HUES6 (cell line): ENCODE measurements at regions not wholly inside any gene's neighbourhood (a gene's known extent, or its start where the extent isn't known, plus 50 kb on each side); places are given as distances from the start of the nearest gene placed in this dataset.

ENCODE experiments used
- H3K27ac ChIP-seq: 2 replicates; pipeline ENCODE4 v1.7.0; 2013; ENCODE audit warnings: low read depth, mild to moderate bottlenecking, low read length, inconsistent platforms
- H3K27me3 ChIP-seq: 2 replicates; pipeline ENCODE4 v1.6.1; 2013; ENCODE audit warnings: low read length; ENCODE audit not compliant: control insufficient read depth, insufficient read depth
- H3K36me3 ChIP-seq: 2 replicates; pipeline ENCODE4 v1.6.1; 2013; ENCODE audit warnings: low read length; ENCODE audit not compliant: control insufficient read depth, insufficient read depth
- H3K4me1 ChIP-seq: 2 replicates; pipeline ENCODE4 v1.6.1; 2013; ENCODE audit warnings: low read length; ENCODE audit not compliant: control insufficient read depth, insufficient read depth
- H3K4me3 ChIP-seq: 2 replicates; pipeline ENCODE4 v1.5.1; 2013; ENCODE audit warnings: low read depth, low read length
- H3K9ac ChIP-seq: one replicate; pipeline ENCODE4 v1.6.1; 2013; ENCODE audit warnings: mild to moderate bottlenecking, low read length
- H3K9me3 ChIP-seq: 2 replicates; pipeline ENCODE4 v1.6.1; 2013; ENCODE audit warnings: low read depth, low read length; ENCODE audit not compliant: control insufficient read depth, insufficient read depth

- Histone ChIP-seq H3K27ac (no peak overlapping the region), H3K9me3 (peaks cover 2% of the 10 kb centered on the region; the same call in 1 of the 2 replicates), H3K9ac (no peak overlapping the region), H3K27me3 (peaks cover 2% of the 10 kb centered on the region; the same call in 1 of the 2 replicates), H3K36me3 (no peaks in the 10 kb centered on the region), H3K4me3 (no peak overlapping the region), H3K4me1 (0 out of 2 replicates have a peak, but pooled peaks cover 2% of the 10 kb centered on the region)
Observed at GRCh38 chr10:90975096-90975495, 54.2 kb upstream of the ANKRD1 start.

GRCh38 chr10:90977162-90977854 is 56.4 kb upstream of the ANKRD1 start:
- Histone ChIP-seq H3K9ac (no peak overlapping the region), H3K4me1 (no peaks in the 10 kb centered on the region)

GRCh38 chr10:90977855-90978486 is 57.1 kb upstream of the ANKRD1 start:
- no peaks in the 10 kb centered on the region for H3K36me3 ChIP-seq

More at GRCh38 chr10:90977162-90977854, 56.4 kb upstream of the ANKRD1 start:
- Histone ChIP-seq H3K27ac (no peak overlapping the region), H3K4me3 (no peak overlapping the region), H3K27me3 (peaks cover 2% of the 10 kb centered on the region; the same call in 1 of the 2 replicates), H3K9me3 (no peaks in the 10 kb centered on the region), H3K36me3 (no peaks in the 10 kb centered on the region)

GRCh38 chr10:90982406-90983008 is 61.6 kb upstream of the ANKRD1 start:
- peaks cover 13% of the 10 kb centered on the region for H3K27me3 ChIP-seq
- H3K9ac ChIP-seq = no peak overlapping the region
- H3K9me3 ChIP-seq = no peaks in the 10 kb centered on the region
- H3K4me3 ChIP-seq = no peak overlapping the region
- no peaks in the 10 kb centered on the region for H3K36me3 ChIP-seq
- no peak overlapping the region for H3K27ac ChIP-seq
- H3K4me1 ChIP-seq = no peaks in the 10 kb centered on the region

More at GRCh38 chr10:90977855-90978486, 57.1 kb upstream of the ANKRD1 start:
- H3K4me3 ChIP-seq = no peak overlapping the region
- no peak overlapping the region for H3K27ac ChIP-seq
- no peaks in the 10 kb centered on the region for H3K4me1 ChIP-seq
- H3K9ac ChIP-seq = no peak overlapping the region
- H3K27me3 ChIP-seq = peaks cover 7% of the 10 kb centered on the region
- no peaks in the 10 kb centered on the region for H3K9me3 ChIP-seq

- Histone ChIP-seq H3K9me3 (no peaks in the 10 kb centered on the region), H3K4me3 (no peak overlapping the region), H3K27ac (no peak overlapping the region), H3K9ac (no peak overlapping the region), H3K4me1 (no peaks in the 10 kb centered on the region), H3K27me3 (peaks cover 11% of the 10 kb centered on the region), H3K36me3 (no peaks in the 10 kb centered on the region)
Observed at GRCh38 chr10:90983914-90984549, 63.1 kb upstream of the ANKRD1 start.

GRCh38 chr10:90984898-90985297 is 64.0 kb upstream of the ANKRD1 start:
- Histone ChIP-seq H3K27ac (no peak overlapping the region), H3K9me3 (no peaks in the 10 kb centered on the region), H3K36me3 (no peaks in the 10 kb centered on the region), H3K4me1 (no peaks in the 10 kb centered on the region), H3K27me3 (peaks cover 11% of the 10 kb centered on the region; the same call in 1 of the 2 replicates), H3K9ac (no peak overlapping the region), H3K4me3 (no peak overlapping the region)

- Histone ChIP-seq H3K36me3 (no peaks in the 10 kb centered on the region), H3K4me1 (no peaks in the 10 kb centered on the region), H3K9me3 (no peaks in the 10 kb centered on the region), H3K4me3 (no peak overlapping the region), H3K27ac (no peak overlapping the region), H3K27me3 (peaks cover 11% of the 10 kb centered on the region; the same call in 1 of the 2 replicates), H3K9ac (no peak overlapping the region)
Observed at GRCh38 chr10:90985321-90985933, 64.5 kb upstream of the ANKRD1 start.

GRCh38 chr10:90986136-90986760 is 65.4 kb upstream of the ANKRD1 start:
- H3K36me3 ChIP-seq = no peaks in the 10 kb centered on the region
- H3K9ac ChIP-seq = no peak overlapping the region
- H3K9me3 ChIP-seq = no peaks in the 10 kb centered on the region
- H3K4me1 ChIP-seq = no peaks in the 10 kb centered on the region
- no peak overlapping the region for H3K27ac ChIP-seq
- H3K4me3 ChIP-seq = no peak overlapping the region
- peaks cover 11% of the 10 kb centered on the region; the same call in 1 of the 2 replicates for H3K27me3 ChIP-seq

- Histone ChIP-seq H3K4me1 (no peaks in the 10 kb centered on the region), H3K27me3 (peaks cover 11% of the 10 kb centered on the region; the same call in 1 of the 2 replicates), H3K4me3 (no peak overlapping the region), H3K9me3 (no peaks in the 10 kb centered on the region), H3K9ac (no peak overlapping the region), H3K36me3 (no peaks in the 10 kb centered on the region), H3K27ac (no peak overlapping the region)
Observed at GRCh38 chr10:90986870-90987269, 66.0 kb upstream of the ANKRD1 start.

- Histone ChIP-seq H3K9ac (no peak overlapping the region), H3K27me3 (peaks cover 11% of the 10 kb centered on the region; the same call in 1 of the 2 replicates), H3K36me3 (no peaks in the 10 kb centered on the region), H3K4me3 (no peak overlapping the region), H3K27ac (no peak overlapping the region), H3K9me3 (no peaks in the 10 kb centered on the region), H3K4me1 (no peaks in the 10 kb centered on the region)
Observed at GRCh38 chr10:90987383-90987782, 66.5 kb upstream of the ANKRD1 start.
